Skeletal muscle tissue (tissue), 3 donors: ENCODE measurements at regions not wholly inside any gene's neighbourhood (a gene's known extent, or its start where the extent isn't known, plus 50 kb on each side); places are given as distances from the start of the nearest gene placed in this dataset.

ENCODE experiments used
- H3K27ac ChIP-seq: one replicate; pipeline ENCODE4 v1.7.0; 2013; ENCODE audit warnings: mild to moderate bottlenecking, low read depth, low read length, inconsistent platforms
- H3K27me3 ChIP-seq, 3 donors: one replicate each; pipeline ENCODE4 v1.7.0; 2013; ENCODE audit warnings: low read length in 3 of 3; ENCODE audit not compliant: control insufficient read depth in 3 of 3, insufficient read depth in 3 of 3
- H3K36me3 ChIP-seq, 3 donors: one replicate each; pipeline ENCODE4 v1.7.0; 2013; ENCODE audit warnings: low read length in 3 of 3; ENCODE audit not compliant: control insufficient read depth in 3 of 3, insufficient read depth in 3 of 3
- H3K4me1 ChIP-seq, 3 donors: one replicate each; pipeline ENCODE4 v1.7.0; 2013; ENCODE audit warnings: low read length in 3 of 3, mild to moderate bottlenecking in 3 of 3; ENCODE audit not compliant: control insufficient read depth in 3 of 3, insufficient read depth in 3 of 3
- H3K4me3 ChIP-seq, 3 donors: one replicate each; pipeline ENCODE4 v1.7.0; 2013; ENCODE audit warnings: low read length in 3 of 3
- H3K9ac ChIP-seq, 3 donors: one replicate each; pipeline ENCODE4 v1.7.0; 2013; ENCODE audit warnings: low read length in 3 of 3, mild to moderate bottlenecking in 3 of 3, moderate library complexity in 2 of 3, low read depth in 1 of 3
- H3K9me3 ChIP-seq, 3 donors: one replicate each; pipeline ENCODE4 v1.7.0; 2013; ENCODE audit warnings: low read length in 3 of 3; ENCODE audit not compliant: control insufficient read depth in 3 of 3
- donor health status: Osteomylitis.

DNA sequence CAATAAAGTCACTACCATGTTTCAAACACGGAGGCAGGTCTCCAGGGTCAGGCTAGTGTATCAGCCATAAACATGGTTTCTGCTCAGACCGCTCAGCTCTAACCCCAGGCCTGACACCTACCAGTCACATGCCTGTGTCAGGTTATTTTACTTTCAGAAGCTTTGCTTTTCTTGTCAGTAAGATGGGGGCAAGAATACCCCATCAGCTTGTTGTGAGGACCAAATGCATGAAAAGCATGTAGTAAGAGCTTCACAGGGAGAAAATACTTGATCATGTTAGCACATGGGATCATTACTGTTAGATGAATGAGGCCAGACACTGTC, 65.2 kb upstream of the PIM1 start:
- Histone ChIP-seq H3K4me1 (peaks cover 27 to 29% (median 28%) of the 10 kb centered on the region in 3 donors), H3K27ac (peak overlapping the region; percentile 98), H3K9ac (no peak overlapping the region), H3K36me3 (no peaks in the 10 kb centered on the region), H3K4me3 (no peak overlapping the region), H3K9me3 (no peaks in the 10 kb centered on the region), H3K27me3 (no peaks in the 10 kb centered on the region)

- no peaks in the 10 kb centered on the region for H3K36me3 ChIP-seq
- no peak overlapping the region for H3K9ac ChIP-seq
- no peaks in the 10 kb centered on the region for H3K9me3 ChIP-seq
- H3K27ac ChIP-seq, result peak overlapping the region; percentile 98
- no peak overlapping the region for H3K4me3 ChIP-seq
- H3K4me1 ChIP-seq, result peaks cover 27 to 30% (median 29%) of the 10 kb centered on the region in 3 donors
- no peaks in the 10 kb centered on the region for H3K27me3 ChIP-seq
Measured at GRCh38 chr6:37105148-37106050, 64.6 kb upstream of the PIM1 start.

DNA sequence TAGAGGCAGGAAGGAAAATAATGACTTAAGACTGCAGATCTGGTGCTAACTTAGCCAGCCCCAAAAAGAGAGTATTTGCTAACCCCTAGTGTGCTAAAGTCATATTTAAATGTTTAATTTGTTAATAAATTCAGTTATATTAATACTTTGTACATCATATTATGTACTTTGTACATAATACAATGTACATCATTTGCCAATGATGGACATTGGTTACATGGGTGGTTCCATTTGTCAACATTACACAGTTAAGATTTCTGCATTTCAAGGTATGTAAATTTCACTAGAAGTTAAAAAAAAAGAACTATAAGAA, 63.9 kb upstream of the PIM1 start:
- no peak overlapping the region for H3K9ac ChIP-seq
- no peak overlapping the region for H3K27ac ChIP-seq

GRCh38 chr6:37106554-37106953, 63.4 kb upstream of the PIM1 start:
- no peaks in the 10 kb centered on the region for H3K36me3 ChIP-seq
- H3K9me3 ChIP-seq, result no peaks in the 10 kb centered on the region
- H3K4me3 ChIP-seq, result no peak overlapping the region
- no peak overlapping the region for H3K27ac ChIP-seq
- no peaks in the 10 kb centered on the region for H3K27me3 ChIP-seq
- no peak overlapping the region for H3K9ac ChIP-seq
- peaks cover 21 to 26% (median 23%) of the 10 kb centered on the region in 3 donors for H3K4me1 ChIP-seq

More for the DNA sequence above, 63.9 kb upstream of the PIM1 start:
- H3K27me3 ChIP-seq, result no peaks in the 10 kb centered on the region
- no peaks in the 10 kb centered on the region for H3K9me3 ChIP-seq
- H3K36me3 ChIP-seq, result no peaks in the 10 kb centered on the region
- H3K4me3 ChIP-seq, result no peak overlapping the region
- peaks cover 25 to 30% (median 27%) of the 10 kb centered on the region in 3 donors for H3K4me1 ChIP-seq

DNA sequence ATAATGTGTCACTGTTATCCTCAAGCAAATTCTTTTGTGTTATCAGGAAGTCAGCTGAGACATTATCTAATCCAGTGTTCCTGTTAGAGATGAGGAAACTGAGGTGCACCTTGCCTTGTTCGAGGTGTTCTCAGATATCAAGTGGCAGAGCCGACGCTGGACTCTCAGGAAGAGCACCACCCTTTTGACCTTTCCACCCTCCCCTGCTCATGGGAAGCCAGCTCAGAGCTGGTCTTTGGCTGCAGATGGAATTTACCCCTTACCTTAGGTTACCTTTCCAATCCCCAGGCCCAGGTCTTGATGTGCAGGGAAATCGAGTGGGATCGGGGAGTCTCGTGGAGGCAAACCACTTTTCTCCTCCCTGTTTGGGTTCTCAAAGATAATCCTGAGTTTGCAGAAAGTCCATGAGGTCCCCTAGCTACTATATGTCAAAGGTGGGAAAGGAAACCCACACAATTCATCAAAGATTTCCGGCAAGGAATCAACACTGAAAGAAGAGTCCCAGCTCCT, 62.9 kb upstream of the PIM1 start:
- Histone ChIP-seq H3K27me3 (no peaks in the 10 kb centered on the region), H3K4me3 (no peak overlapping the region), H3K9ac (no peak overlapping the region)

DNA sequence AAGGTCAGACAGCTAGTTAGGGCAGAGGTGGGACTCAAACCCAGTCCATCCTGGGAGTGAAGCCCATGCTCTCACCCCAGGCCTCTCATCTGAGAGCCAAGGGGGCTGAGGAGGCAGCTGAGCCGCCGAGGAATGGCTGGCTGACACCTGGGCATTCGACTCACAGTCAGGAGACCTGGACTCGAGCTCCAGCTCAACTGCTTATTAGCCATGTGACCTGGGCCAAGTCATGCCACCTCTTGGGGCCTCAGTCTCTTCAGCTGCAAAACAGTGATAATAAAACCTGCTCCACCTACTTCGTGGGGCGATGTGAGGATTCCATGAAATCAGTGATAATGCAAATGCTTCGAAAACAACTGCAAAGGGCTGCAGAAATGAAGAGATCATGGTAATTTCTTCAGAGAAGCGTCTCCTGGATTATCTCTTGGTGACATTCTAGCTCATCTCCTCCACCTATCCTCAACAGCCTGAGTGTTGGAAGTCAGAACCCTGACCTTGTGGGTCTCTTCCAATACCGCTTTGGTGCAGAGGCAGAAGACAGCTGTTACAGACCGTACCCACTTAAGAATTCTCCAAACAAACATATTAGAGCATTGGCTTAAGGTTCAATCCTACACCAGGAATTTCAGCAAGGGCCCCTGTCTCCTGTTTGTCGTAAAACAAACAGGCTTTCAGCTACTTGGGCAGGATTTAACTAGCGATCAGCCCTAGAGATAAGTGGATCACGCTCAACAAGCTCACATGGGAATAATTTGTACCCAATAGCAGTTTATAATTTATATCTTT, 60.0 kb upstream of the PIM1 start:
- H3K36me3 ChIP-seq, result no peaks in the 10 kb centered on the region
- no peaks in the 10 kb centered on the region for H3K9me3 ChIP-seq
- H3K27me3 ChIP-seq, result no peaks in the 10 kb centered on the region
- no peak overlapping the region for H3K27ac ChIP-seq
- H3K4me1 ChIP-seq, result peaks cover 0 to 4% (median 4%) of the 10 kb centered on the region in 3 donors
- no peak overlapping the region for H3K9ac ChIP-seq
- H3K4me3 ChIP-seq, result no peak overlapping the region

More for the DNA sequence above, 62.9 kb upstream of the PIM1 start:
- peaks cover 16 to 22% (median 18%) of the 10 kb centered on the region in 3 donors for H3K4me1 ChIP-seq
- H3K27ac ChIP-seq, result no peak overlapping the region
- H3K9me3 ChIP-seq, result no peaks in the 10 kb centered on the region
- H3K36me3 ChIP-seq, result no peaks in the 10 kb centered on the region

- Histone ChIP-seq H3K36me3 (no peaks in the 10 kb centered on the region), H3K27ac (no peak overlapping the region), H3K27me3 (no peaks in the 10 kb centered on the region), H3K4me1 (peaks cover 0 to 4% (median 4%) of the 10 kb centered on the region in 3 donors), H3K9ac (no peak overlapping the region), H3K9me3 (no peaks in the 10 kb centered on the region), H3K4me3 (no peak overlapping the region)
Measured at GRCh38 chr6:37110500-37111461, 59.2 kb upstream of the PIM1 start.

GRCh38 chr6:37113976-37114375, 56.0 kb upstream of the PIM1 start:
- no peak overlapping the region for H3K9ac ChIP-seq
- no peaks in the 10 kb centered on the region for H3K27me3 ChIP-seq
- H3K27ac ChIP-seq, result no peak overlapping the region
- no peak overlapping the region for H3K4me3 ChIP-seq
- H3K4me1 ChIP-seq, result peaks cover 0 to 4% (median 4%) of the 10 kb centered on the region in 3 donors
- no peaks in the 10 kb centered on the region for H3K9me3 ChIP-seq
- H3K36me3 ChIP-seq, result no peaks in the 10 kb centered on the region

DNA sequence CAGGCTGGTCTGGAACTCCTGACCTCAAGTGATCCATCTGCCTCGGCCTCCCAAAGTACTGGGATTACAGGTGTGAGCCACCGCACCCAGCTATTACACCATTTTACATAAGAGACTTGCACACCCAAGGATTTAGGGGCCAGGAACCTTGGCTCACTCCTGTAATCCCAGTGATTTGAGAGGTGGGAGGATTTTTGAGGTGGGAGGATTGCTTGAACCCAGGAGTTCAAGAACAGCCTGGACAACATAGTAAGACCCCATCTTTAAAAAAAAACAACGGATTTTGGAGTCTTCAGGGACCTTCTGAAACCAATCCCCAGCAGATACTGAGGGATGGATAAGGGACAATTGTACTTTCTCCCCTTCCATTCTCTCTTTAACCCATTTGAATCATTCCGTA, 55.3 kb upstream of the PIM1 start:
- Histone ChIP-seq H3K27ac (no peak overlapping the region), H3K4me1 (peaks cover 0 to 3% (median 2%) of the 10 kb centered on the region in 3 donors), H3K4me3 (no peak overlapping the region), H3K9me3 (no peaks in the 10 kb centered on the region), H3K27me3 (no peaks in the 10 kb centered on the region), H3K36me3 (no peaks in the 10 kb centered on the region), H3K9ac (no peak overlapping the region)
